Kidney tubule cell (primary cell): ENCODE measurements at regions not wholly inside any gene's neighbourhood (a gene's known extent, or its start where the extent isn't known, plus 50 kb on each side); places are given as distances from the start of the nearest gene placed in this dataset.
A peak's percentile ranks its signal among the peaks of the same experiment; 100 is the strongest.
"Not testable (repeated sequence)": the region's sequence is repeated elsewhere in the genome, so short reads cannot be mapped to it uniquely, and the experiment has no call there.

ENCODE experiments used
- DNase-seq: peaks from one replicate; pipeline ENCODE4 v3.0.0-alpha.2; 2018; ENCODE audit warnings: low spot score

DNA sequence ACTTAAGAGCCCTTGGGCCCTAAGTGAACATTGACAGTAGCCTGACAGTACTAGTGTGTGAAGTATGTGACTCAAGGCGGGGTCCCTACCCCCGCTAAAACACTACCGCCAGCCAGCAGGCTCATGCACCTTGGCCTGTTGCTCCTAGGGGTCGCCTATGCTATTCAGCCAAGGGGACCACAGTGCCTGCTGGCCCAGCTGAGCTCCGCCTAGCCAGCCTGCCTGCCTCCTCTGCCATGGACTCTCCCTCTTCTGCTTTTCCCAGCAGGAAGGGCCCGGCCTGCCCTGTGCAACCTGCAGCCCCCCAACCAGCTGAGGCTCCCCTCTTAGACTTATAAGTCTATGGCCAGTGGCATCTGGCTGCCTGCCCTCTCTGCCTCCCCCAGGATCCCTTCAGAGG lies 193.1 kb downstream of the MSX2 start:
- DNase-seq: not testable (repeated sequence)

DNA sequence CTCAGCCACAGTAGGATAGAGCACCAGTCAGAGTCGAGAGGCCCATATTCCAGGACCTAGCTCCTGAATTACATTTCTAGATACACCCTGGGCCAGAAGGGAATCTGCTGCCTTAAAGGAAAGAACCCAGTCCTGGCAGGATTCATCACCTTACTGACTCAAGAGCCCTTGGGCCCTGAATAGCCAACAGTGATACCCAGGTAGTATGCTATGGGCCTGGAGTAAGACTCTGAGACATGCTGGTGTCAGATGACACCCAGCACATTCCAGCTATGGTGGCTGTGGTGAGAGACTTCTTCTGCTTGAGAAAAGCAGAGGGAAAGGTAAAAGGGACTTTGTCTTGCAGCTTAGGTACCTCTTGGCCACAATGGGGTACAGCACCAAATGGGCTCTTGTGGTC lies 192.5 kb downstream of the MSX2 start:
- DNase-seq: not testable (repeated sequence)

DNA sequence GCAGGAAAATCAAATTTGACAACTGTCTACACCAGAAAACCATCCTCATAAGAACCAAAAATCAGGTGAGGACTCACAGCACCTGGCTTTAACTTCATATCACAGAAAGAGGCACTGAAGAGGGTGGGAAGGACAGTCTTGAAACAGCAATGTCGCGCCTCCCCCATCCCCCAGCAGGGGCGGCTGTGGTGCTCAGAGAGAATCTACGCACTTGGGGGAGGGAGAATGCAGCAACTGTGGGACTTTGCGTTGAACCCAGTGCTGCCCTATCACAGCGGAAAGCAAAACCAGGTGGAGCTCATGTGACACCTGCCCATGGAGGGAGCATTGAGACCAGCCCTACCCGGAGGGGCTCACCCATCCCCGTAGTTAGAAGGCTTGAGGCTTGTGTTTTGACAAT lies 191.8 kb downstream of the MSX2 start:
- DNase-seq: no peak

DNA sequence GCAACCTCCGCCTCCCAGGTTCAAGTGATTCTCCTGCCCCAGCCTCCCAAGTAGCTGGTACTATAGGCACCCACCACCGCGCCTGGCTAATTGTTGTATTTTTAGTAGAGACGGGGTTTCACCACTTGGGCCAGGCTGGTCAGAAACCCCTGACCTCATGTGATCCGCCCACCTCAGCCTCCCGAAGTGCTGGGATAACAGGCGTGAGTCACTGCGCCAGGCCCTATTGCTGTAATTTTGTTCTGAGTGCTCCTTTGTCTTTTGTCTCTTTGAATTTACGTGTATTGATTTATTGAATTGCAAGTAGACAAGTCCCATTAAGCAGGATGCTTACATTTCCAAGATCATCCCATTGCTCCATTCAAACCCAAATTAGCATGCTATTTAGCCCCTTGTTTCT lies 186.7 kb downstream of the MSX2 start:
- no peak for DNase-seq

DNA sequence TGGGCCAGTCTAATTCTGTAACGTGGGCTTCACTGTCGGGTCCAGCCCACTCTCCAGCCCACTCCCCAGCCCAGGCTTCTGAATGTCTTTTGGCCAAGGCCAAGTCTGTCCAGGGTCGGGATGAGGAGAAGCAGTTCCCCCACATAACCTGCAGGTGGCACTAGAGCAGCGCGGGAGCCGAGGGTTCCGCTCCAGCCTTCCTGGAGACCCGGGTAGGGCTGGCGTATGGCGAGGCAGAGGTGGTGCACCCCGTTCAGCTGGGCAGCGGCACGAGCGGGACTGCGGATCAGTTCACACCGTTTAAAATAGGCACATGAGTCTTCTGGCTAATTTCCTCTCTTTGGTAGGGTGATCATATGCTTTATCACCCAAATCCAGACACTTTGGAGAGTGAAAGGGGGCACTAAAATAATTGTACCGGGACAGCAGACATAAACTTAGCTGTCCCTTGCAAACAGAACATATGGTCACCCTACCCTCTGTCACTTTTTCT lies 185.9 kb downstream of the MSX2 start:
- DNase-seq: peak; percentile 49

DNA sequence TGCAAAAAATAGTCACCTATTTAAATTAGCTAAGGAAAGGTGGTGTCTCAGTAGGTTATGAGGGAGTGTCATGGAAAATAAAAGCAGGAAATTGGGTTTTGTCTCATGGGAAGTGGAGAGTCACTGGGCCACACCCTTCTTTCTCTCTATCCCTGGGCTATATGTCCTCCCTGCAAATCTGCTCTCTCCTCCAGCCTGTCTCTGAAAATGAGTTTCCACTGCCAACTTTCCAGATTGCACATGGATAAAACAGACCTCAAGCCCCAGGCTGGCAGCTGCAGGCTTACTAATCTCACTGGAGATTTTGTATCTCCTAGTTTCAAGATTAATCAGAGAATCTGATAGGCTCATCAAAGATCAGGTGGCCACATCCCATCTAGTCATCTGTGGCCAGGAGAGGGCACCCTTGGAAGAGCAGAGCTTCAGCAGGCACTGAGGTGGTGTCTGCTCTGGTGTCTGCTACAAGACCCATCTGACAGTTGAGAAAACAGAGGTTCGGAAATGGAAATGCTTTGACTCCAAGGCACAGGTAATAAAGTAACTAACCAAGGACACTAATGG lies 178.9 kb downstream of the MSX2 start:
- DNase-seq: no peak

DNA sequence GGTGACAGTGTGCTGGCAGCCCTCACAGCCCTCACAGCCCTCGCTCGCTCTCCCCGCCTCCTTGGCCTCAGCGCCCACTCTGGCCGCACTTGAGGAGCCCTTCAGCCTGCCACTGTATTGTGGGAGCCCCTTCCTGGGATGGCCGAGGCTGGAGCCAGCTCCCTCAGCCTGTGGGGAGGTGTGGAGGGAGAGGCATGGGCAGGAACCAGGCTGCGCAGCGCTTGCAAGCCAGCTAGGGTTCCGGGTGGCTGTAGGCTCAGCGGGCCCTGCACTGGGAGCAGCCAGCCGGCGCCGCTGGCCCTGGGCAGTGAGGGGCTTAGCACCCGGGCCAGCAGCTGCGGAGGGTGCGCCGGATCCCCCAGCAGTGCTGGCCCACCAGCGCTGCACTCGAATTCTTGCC lies 177.0 kb downstream of the MSX2 start:
- no peak for DNase-seq

DNA sequence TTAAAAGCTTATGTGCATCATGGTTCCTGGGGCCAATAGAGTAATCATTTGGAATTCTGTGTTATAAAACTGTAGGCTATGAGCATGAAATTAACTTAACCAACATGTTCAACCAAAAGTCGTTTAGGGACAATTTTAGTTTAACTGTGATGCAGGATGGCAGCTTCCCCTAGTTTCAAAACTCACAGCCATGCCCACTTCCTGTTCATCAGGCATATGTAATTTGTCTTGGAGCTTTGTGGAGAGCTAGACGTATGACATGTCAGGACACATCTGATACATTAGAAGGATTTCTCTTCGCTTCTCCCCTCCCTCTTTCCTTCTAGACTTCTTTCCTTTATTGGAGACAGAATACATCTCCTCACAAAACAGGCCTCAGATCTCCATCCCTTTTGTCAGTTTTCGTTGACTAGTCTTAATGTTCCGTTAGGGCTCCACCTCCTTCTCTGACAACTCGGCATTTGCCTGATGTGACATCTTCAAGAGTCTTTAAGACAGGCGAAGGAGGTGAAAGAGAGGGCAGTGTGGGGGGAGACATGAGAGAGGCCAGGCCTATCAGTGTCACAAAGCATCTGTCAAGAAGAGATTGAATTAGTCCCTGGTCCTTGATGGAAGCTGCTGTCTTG lies 176.0 kb downstream of the MSX2 start:
- DNase-seq: no peak

DNA sequence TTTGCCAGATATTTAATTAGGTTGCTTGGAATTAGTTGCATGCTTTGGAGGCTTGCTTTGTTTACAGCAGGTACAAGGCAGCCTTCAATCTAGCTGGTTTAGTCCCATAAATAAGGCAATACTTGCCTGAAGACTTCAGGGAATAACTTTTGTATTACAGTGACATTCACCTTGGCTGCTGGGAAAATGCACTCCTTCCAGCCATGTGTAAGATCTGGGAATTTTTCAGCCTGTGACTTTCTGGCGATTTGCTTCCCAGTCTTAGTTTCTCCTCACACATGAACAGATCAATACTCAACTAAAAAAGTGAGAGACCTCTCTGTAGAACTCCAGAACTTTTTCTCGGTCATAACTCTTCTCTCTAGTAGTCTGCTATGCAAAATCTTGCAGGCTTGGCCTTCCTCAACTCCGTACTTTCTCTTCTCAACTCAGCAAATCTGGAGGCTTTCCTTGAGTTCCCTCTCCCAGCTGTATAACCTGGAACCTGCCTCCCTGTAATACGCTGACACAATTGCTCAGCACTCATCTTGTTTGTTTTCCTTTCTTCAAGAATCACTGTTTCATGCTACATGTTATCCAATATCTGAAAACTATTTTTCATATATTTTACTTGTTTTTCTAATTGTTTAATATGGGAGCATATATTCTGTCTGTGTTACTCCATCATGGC lies 173.0 kb downstream of the MSX2 start:
- no peak for DNase-seq

DNA sequence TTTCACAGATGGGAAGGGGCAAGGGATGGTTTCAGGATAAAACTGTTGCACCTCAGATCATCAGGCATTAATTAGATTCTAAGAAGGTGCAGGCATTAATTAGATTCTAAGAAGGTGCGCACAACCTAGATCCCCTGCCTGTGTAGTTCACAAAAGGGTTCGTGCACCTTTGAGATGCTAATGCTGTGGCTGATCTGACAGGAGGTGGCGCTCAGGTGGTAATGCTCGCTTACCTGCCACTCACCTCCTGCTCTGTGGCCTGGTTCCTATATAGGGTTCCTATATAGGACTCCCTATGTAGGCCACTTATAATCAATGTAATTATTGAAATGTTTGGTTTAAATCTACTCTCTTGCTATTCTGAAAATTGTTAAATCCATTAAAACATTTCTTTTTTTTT lies 171.0 kb downstream of the MSX2 start:
- no peak for DNase-seq

DNA sequence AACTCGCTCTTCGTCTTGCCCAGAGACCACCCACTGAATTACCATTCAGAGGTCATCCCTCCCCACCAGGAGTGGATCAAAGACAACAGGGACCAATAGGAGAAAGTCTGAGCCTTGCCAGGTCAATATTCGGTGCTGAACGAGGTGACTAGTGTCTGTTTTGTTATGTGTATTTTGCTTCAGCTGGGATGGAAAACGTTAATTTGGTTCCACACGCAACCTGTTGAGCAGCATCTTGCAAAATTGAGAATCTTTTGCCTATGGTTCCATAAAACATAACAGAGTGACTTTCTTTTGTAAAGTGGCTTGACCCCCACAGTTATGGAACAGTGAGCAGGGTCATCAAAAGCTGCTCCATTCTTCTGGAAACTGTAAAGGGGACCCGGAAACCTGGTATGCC lies 168.4 kb downstream of the MSX2 start:
- DNase-seq: no peak

DNA sequence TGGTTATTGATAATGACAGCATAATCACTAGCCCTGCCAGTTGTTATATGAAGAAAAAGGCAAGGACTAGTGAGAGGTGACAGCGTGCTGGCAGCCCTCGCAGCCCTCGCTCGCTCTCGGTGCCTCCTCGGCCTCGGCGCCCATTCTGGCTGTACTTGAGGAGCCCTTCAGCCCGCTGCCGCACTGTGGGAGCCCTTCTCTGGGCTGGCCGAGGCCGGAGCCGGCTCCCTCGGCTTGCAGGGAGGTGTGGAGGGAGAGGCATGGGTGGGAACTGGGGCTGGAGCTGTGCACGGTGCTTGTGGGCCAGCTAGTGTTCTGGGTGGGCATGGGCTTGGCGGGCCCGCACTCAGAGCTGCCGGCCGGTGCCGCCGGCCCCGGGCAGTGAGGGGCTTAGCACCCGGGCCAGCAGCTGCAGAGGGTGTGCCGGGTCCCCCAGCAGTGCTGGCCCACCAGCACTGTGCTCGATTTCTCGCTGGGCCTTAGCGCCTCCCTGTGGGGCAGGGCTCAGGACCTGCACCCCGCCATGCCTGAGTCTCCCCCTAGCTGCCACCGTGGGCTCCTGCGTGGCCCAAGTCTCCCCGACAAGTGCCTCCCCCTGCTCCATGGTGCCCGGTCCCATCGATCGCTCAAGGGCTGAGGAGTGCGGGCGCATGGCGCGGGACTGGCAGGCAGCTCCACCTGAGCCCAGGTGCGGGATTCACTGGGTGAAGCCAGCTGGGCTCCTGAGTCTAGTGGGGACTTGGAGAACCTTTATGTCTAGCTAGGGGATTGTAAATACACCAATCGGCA lies 156.2 kb downstream of the MSX2 start:
- DNase-seq: not testable (repeated sequence)

DNA sequence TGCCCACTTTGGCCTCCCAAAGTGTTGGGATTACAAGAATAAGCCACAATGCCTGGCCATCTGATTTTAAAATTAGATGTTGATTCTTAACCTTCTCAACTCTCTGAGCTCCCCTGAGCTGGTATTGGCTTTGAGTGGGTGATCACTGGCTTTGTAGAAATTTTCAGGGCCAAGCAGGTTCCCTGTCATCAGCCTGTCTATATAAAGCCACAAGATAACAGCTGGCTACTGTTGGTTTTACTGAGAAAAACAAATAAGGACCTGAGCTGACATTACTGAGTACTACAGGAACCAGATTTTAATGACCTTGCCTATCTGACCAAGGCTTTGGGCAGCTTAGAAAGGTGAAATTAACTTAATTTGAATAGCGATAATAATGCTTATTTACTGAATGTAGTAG lies 153.6 kb downstream of the MSX2 start:
- no peak for DNase-seq

DNA sequence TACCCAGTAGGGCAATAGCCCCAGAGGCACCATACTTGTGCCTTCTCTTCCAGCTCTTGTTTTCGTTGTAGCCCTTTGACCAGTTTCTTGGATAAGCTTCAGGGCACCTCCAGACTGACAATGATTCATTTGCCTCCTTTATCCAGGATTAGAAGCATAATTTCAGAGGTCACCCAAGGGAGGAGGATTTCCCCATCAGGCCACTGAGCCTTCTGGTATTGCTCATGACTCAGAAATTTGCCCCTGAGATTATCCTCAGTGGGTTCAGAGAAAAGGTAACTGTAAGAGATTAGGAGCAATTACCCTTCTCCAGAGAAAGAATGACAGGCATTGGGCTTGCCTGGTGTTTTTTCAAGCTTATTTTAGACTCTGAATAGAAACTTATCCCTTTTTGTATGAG lies 147.9 kb downstream of the MSX2 start:
- no peak for DNase-seq

DNA sequence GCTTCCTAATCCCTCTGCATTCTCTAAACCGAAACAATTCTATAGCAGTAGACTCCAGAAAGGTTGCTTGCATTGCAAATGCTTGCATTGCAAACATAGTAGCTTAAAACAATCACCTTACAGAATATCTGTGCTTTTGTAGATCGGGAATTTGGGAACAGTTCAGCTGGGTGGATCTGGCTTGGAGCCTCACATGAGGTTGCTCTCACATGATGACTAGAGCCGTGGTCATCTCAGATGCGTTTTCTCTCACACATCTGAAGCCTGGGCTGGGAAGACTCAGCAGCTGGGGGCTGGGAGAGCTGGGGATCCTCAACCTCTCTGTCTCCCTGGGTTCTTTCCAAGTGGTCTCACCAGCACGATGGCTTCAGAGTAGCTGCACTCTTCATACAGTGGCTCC lies 127.8 kb downstream of the MSX2 start:
- no peak for DNase-seq

DNA sequence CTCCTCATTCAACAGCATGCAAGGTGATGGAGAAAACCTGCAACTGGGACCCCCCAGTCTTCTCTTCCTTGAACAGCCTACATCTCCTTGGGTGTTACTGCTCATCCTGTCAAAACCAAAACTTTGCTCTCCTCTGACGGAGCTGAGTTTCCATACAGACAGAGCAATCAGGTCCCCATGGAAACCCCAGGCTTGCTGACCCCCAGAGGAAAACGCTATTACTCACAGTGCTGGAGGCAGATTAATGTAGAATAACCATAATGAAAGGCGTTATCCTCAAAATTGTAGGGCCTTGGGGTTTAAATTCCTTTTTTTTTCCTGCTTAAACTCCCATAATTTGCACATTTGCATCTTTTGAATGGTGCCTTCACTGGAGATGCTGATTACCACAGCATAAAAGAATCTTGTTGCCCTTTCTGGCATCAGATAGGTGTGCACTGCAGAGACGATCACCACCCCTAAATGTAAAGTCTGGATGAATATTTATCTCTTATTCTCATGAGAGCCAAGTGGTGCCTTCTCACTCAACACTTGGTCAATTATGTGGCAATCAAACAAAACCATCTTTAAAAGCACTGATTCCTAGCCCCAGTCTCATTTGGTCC lies 126.3 kb downstream of the MSX2 start:
- DNase-seq: no peak

DNA sequence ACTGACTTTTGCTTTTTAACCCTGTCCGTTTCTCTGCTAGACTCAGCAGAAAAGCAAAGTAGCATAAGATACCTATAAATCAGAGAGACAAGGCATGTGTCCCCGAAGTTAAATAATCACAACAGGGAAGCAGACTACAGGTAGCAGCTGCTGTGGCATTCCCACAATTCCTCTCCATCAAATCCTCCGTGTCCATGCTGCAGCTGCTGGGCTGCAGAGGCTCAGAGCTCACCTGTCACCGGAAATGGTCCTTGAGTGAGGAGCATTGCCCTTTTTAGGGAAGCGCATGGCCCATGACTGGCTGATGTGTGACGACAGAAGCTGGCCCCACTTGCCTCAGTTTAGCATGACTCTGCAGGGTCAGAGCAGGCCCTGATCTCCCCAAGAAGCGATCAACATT lies 125.0 kb downstream of the MSX2 start:
- no peak for DNase-seq

DNA sequence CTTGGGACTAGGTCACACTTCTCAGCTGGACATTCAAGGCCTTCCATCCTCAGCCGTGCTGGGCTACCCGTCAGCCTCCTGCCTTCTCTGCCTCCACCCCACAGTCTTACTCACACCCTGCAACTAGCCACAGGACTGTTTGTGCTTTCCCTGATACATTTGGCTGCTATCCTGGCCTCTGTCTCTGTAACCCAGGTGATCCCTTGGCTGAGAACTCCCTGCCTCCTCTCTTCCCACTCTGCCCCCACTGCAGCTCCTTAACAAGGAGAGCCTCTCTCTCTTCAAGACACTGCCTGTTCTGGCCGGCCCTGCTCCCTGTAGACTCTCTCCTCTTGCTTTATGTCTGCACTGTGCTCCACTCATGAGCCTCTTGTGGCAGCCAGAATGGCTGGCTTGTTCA lies 120.6 kb downstream of the MSX2 start:
- no peak for DNase-seq

DNA sequence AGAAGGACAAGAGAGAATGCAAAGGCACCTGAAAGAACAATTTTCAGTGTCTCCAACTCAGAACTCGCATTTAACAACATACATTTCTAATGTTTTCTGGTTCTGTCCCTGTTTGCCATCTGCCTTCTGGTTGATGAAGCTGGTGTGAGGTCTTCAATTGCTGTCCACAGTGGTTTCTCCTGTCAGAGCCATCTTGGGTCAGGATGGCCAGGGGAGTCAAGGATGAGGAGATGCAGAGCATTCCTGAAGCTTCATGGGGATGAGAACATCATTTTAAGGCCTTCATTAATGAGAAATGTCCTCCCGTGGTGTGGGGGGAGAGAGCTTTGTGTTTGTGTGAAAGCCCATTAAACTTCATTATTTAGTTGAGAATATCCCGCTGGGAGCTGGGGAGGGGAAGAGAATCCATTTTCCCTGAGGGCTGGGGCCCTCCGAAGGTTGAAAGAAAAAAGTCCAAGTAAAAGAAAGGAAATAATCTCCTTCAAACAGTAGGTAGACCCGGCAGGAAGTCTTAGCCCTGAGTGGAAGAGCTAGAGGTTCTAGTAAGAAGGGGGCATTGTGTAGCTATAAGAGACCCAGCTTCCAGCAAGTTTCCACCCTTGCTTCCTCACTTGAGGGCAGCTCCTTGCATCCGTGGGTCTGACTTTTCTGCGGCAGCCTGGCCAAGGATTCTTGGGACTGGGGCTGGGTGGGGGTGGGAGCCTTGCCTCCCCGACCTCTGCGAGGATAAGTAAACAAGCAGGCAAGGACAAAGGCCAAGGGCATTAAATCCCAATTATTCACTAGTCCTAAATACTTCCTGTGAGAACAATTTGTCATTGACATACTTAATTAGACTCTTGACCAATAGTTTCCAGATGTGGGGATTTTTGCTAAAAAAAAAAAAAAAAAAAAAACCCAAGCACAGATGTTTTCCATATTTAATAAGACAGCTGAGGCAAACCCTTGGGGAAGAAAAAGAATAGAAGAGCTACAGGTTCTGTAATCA lies 119.2 kb downstream of the MSX2 start:
- DNase-seq: no peak

DNA sequence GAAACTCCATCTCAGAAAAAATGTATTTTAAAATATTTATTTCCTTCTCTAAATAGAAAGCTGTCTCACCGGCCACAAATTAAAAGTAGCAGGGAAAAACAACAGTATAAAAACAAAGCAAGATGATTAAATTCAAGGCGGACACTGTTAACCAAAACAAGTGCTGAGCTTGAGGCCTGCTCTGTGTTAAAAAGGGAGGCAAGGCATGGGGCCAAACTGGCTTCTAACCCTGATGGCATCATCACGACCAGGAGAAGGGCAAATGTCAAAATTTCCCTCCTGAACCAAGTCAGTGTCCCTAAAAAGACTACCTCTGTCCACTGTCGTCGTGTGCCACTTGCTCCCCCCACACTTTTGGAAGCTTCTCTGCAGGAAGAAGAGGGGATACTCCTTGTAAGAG lies 116.1 kb downstream of the MSX2 start:
- DNase-seq: no peak

DNA sequence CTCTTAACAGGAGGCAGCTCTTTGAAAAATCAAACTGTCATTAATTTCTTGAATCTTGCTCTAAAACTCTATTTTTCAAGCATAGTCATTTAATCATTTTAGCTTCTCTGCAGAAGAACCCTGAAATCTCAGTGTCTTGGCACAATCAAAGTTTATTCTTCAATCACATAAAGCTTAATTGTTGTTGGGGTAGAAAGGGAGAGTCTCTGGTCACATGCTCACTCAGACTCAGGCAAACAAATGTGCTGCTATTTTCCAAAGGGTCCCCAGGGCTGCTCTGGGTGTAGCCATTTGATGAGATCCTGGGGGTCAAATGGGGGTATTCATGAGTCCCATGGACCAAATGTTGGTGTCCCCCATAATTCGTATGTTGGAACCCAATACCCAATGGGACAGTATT lies 114.8 kb downstream of the MSX2 start:
- DNase-seq: no peak
